GM21515 (cell line): ENCODE measurements at regions not wholly inside any gene's neighbourhood (a gene's known extent, or its start where the extent isn't known, plus 50 kb on each side); places are given as distances from the start of the nearest gene placed in this dataset.
"Not testable (repeated sequence)": the region's sequence is repeated elsewhere in the genome, so short reads cannot be mapped to it uniquely, and the experiment has no call there.

Experiments
- ATAC-seq: cut with Tn5 transposase; IDR thresholded peaks from one replicate; pipeline ENCODE4 v1.9.1; 2021; ENCODE audit not compliant: unreplicated experiment

GRCh38 chr14:97948841-97949240 is 1151.7 kb downstream of the VRK1 start:
- no peak for ATAC-seq

- ATAC-seq = no peak
Measured at GRCh38 chr14:97956581-97957340, 1159.6 kb downstream of the VRK1 start.

- no peak for ATAC-seq
Measured at GRCh38 chr14:97959251-97959650, 1162.1 kb downstream of the VRK1 start.

- ATAC-seq = no peak
Measured at GRCh38 chr14:97960436-97960835, 1163.3 kb downstream of the VRK1 start.

DNA sequence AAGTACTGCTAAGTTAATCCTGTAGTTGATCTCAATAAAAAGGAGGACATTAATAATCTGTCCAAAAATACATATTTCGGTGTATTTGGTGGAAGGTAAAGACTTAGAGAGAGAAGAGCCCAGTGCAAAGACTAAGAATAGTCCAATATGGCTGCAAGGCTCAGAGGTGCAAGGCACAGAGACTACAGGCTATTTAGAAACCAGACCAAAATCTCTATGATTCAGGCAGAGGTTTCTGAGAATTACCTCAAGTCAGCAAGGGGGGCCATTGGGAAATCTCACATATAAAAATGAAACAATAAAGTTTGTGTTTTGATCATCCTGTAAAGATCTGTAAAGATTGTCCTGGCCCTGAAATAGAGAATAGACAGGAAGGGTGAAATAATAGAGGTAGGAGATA is 1173.0 kb downstream of the VRK1 start:
- no peak for ATAC-seq

DNA sequence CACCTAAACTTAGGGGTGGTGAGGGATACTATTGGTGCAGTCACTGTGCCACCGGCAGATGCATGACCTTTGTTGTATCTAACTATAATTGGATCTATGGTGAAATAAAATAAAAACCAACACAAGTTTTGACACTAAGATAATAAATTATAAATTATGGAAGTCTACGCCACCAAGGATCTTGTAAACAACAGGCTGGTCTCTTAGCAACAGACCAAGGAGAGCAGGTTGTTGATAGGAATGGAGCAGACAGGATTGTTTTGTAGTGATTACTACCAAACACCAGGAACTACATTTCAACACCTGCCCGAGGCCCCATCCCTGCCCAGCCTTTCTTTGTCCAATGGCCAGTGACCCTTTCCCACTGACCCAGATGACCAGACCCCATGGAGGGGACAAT is 1178.0 kb downstream of the VRK1 start:
- ATAC-seq = no peak

- ATAC-seq = no peak
Measured at GRCh38 chr14:97975962-97976361, 1178.8 kb downstream of the VRK1 start.

DNA sequence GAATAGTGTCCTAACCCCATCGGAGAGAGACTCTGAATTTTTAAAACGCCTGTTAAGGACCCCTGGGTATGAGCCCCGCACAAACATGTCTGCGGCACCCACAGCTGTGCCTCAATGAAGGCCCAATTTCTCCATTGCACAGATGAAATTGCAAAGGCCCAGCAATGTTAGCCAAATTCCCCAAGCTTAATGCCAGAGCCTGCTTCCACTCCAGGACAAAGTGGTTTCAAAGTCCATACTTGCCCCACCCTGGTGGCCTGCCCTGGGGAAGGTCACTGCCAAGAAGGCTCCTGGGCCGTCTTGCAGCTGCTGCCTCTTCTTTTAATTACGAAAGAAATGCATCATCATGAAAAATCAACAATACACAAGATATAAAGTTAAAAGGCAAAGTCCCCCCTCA is 1179.7 kb downstream of the VRK1 start:
- no peak for ATAC-seq

- ATAC-seq = no peak
Measured at GRCh38 chr14:97977651-97978261, 1180.6 kb downstream of the VRK1 start.

DNA sequence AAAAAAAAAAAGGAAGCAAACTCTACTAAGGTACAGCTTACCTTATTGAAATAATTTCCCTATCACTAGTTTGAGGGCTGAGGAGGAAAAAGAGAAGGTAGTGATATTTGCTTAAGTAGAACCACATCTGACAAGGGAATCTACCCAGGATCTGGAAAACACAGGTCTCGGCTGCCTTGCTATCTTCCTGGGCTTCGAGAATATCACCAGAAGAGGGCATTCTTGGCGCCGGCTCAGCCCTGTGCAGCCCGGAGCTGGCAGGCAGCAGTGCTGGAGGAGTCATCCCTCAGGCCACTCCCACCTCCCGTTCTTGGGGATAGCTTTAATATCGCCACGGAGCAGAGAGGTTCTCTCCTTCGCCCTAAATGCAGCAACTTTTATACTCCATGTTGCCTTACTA is 1181.2 kb downstream of the VRK1 start:
- ATAC-seq = no peak

DNA sequence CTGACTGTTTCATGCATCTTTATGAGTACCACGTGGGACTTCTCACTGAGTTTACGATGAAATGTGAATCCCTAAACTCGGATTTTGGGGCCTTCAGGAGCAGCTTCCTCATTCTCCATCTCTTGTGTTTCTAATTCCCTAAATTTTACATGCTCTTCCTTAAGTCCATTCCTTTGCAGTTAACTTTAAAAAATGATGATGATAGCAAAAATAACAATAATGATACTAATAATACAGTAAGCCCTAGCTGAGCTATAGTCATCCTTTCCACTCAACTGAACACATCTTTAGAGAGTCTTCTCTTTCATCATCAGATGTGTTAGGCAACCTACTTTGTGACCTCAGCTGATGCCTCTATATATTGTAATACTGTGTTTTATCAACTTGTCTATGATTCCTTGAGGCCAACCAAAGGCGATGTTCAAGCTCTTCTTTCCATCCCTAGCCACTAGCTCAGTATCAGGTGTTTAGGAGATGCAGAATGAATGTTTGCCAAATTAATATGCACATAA is 1196.4 kb downstream of the VRK1 start:
- no peak for ATAC-seq

GRCh38 chr14:97994020-97994531 is 1196.9 kb downstream of the VRK1 start:
- no peak for ATAC-seq

DNA sequence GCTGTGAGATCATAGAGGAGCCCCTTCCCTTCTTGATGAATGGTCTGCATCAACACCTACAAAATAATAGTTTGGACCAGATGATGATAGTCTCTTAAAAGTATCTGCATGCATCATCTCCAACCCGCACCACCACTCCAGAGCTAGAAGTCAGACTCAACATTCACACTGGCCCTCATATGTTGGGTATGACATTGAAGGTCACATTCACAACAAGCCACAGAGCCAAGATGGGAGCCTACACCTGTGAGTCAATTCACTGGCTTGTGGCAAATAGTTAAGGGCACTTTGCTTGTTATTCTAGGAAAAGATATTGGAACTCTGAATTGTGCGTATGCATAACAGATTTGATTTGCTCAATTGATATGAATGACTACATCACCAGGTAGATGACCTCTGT is 1197.9 kb downstream of the VRK1 start:
- no peak for ATAC-seq

GRCh38 chr14:97995531-97995930 is 1198.3 kb downstream of the VRK1 start:
- no peak for ATAC-seq

GRCh38 chr14:98006008-98006407 is 1208.8 kb downstream of the VRK1 start:
- ATAC-seq = no peak

GRCh38 chr14:98008381-98009113 is 1211.4 kb downstream of the VRK1 start:
- no peak for ATAC-seq

DNA sequence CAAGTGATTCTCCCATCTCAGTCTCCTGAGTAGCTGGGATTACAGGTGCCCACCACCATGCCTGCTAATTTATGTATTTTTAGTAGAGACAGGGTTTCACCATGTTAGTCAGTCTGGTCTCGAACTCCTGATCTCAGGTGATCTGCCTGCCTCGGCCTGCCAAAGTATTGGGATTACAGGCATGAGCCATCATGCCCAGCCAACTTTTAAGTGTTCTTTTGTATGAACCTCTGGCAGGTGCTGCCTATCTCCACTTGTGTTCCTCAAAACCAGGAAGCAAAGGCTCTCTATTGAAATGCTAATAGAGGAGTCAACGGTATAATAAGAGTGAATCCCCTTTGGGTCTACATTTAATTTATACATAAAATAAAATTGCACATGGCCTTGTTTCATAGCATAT is 1212.0 kb downstream of the VRK1 start:
- ATAC-seq = not testable (repeated sequence)

DNA sequence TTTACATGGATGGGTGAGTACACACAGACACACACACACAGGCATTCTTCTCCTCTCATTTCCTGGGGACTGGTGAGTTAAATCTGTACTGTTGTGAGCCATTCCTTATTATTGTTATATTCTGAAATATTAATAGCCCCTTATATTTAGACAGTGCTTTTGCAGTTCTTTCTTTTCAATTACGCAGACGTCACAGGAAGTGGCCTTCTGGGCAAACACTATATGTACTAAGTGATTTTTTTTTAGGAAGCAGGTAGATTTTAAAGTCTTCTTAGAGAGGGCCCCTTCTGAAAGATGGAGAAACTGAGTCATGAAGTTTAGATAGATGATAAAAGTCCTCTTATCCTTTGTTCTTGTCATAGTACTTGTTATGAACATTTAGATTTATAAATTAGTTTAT is 1213.6 kb downstream of the VRK1 start:
- no peak for ATAC-seq

DNA sequence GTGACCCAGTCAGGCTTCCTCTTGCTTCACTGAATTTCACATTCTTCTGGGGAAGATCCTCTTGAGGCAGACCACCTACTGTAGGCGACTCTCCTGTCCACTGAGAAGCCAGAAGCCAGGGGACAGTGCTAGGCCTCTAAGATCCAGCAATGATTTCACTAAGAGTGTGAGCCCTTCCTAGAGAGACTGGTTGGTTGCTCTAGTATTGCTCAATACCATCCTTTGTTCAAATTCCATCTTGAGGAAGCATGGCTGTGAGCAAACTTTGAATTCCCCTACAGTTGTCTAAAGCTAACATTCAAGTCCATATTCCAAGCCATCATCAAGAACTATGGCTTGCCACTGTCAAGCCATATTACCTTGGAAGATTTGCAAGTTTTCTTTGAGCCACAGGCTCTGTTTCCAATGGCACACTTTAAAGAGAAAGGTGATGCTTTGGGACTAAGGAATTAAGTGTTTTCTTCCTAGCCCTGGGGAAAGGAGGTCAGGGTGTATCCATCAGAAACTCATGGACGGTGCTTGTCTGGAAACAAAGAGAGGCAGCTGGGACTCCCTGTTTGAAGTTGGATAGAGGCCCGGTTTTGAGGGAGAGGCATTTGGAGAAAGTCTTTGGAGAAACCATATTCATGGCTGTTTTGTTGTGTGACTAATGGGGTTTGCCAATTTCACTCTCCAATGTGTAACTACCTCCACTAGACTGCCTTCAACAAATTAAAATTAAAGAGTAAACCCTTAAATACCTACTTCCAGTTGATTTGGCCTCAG is 1217.9 kb downstream of the VRK1 start:
- ATAC-seq = no peak

DNA sequence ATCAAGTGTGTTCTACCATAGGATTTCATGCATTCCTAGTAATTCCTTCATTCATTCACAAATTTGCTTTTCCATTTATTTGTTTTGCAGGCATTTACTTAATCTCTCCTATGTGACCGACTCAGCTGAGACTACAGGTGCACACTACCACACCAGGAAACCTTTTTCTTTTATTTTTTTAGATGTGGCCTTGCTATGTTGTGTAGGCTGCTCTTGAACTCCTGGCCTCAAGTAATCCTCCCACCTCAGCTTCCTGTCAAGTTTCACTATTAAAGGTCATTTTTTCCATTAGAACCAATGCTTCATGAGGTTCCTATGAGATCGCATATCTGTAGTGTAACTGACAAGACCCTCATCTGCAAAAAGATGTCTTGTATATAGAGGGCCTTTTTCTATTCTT is 1218.7 kb downstream of the VRK1 start:
- no peak for ATAC-seq

GRCh38 chr14:98018628-98019027 is 1221.4 kb downstream of the VRK1 start:
- ATAC-seq = no peak
